H1 (cell line): ENCODE measurements at regions not wholly inside any gene's neighbourhood (a gene's known extent, or its start where the extent isn't known, plus 50 kb on each side); places are given as distances from the start of the nearest gene placed in this dataset.

Experiments used
- CTCF ChIA-PET: fragments of 300-600 bp; sonication (Branson Sonifier 250); formaldehyde crosslinking; loops from one replicate; lab custom pipeline; 2021; ENCODE audit not compliant: partially characterized antibody; lab: Charles Lee
- POLR2A ChIA-PET: fragments of 300-600 bp; sonication (Branson Sonifier 250); formaldehyde crosslinking; loops from one replicate; lab custom pipeline; 2021; ENCODE audit warnings: inconsistent platforms; ENCODE audit not compliant: partially characterized antibody; lab: Charles Lee
- DNase-seq, 2 experiments: peaks; one replicate each; pipeline versions ENCODE4 v3.0.0 to v3.0.0-alpha.2; 2010 to 2022; ENCODE audit warnings: low spot score in 2 of 2, low read depth in 1 of 2, mixed read lengths in 1 of 2
- FAIRE-seq: peaks from 2 replicates; lab custom pipeline; 2011; peaks lifted over from hg19 to GRCh38; lab: Jason Lieb, UNC
- H2AFZ ChIP-seq: 2 replicates; pipeline ENCODE4 v1.8.1; 2012; ENCODE audit warnings: low read length, inconsistent platforms
- H2AK5ac ChIP-seq: 2 replicates; pipeline ENCODE4 v1.6.1; 2013; ENCODE audit warnings: low read depth, low read length
- H2BK120ac ChIP-seq: replicated peaks from 2 replicates; pipeline ENCODE3; 2013; ENCODE audit warnings: low read depth, low read length, inconsistent platforms
- H2BK12ac ChIP-seq: 2 replicates; pipeline ENCODE4 v1.6.1; 2013; ENCODE audit warnings: low read depth, low read length
- H2BK15ac ChIP-seq: 2 replicates; pipeline ENCODE4 v1.6.1; 2013; ENCODE audit warnings: low read length
- H2BK20ac ChIP-seq: 2 replicates; pipeline ENCODE4 v1.6.1; 2013; ENCODE audit warnings: low read length
- H2BK5ac ChIP-seq: 2 replicates; pipeline ENCODE4 v1.6.1; 2013; ENCODE audit warnings: low read depth, low read length
- H3K14ac ChIP-seq: 2 replicates; pipeline ENCODE4 v1.6.1; 2013; ENCODE audit warnings: inconsistent platforms; ENCODE audit not compliant: insufficient read length
- H3K18ac ChIP-seq: 2 replicates; pipeline ENCODE4 v1.6.1; 2013; ENCODE audit warnings: low read length; ENCODE audit errors: extremely low read depth
- H3K23ac ChIP-seq: 2 replicates; pipeline ENCODE4 v1.6.1; 2013; ENCODE audit warnings: inconsistent platforms; ENCODE audit not compliant: insufficient read length
- H3K23me2 ChIP-seq: 2 replicates; pipeline ENCODE4 v1.6.1; 2013; ENCODE audit warnings: low read depth, low read length
- H3K27ac ChIP-seq: 2 replicates; pipeline ENCODE4 v1.6.1; 2011; ENCODE audit warnings: low read depth, low read length, inconsistent platforms
- H3K27me3 ChIP-seq, 4 experiments: replicated peaks in 1 of 4; 1 replicate in 1 of 4; 2 replicates in 3 of 4; pipeline versions ENCODE4 v1.6.1 to v1.8.1; 2011 to 2013; ENCODE audit warnings: low read length in 3 of 4, mild to moderate bottlenecking in 3 of 4, inconsistent platforms in 2 of 4, mixed read lengths in 2 of 4, moderate library complexity in 1 of 4; ENCODE audit not compliant: control insufficient read depth in 3 of 4, insufficient read depth in 3 of 4; ENCODE audit errors: extremely low read depth in 1 of 4
- H3K36me3 ChIP-seq, 4 experiments: 2 replicates each; pipeline versions ENCODE4 v1.6.1 to v1.8.1; 2011 to 2013; ENCODE audit warnings: mild to moderate bottlenecking in 4 of 4, low read length in 3 of 4, moderate library complexity in 2 of 4, control low read depth in 1 of 4, inconsistent platforms in 1 of 4; ENCODE audit not compliant: insufficient read depth in 4 of 4, control insufficient read depth in 2 of 4
- H3K4ac ChIP-seq: replicated peaks from 2 replicates; pipeline ENCODE3; 2013; ENCODE audit warnings: low read length, low read depth, mixed read lengths, inconsistent platforms; ENCODE audit not compliant: insufficient read length
- H3K4me1 ChIP-seq, 4 experiments: replicated peaks in 1 of 4; 1 replicate in 1 of 4; 2 replicates in 3 of 4; pipeline versions ENCODE4 v1.6.1 to v1.8.1; 2011 to 2013; ENCODE audit warnings: low read length in 3 of 4, inconsistent platforms in 2 of 4, mixed read lengths in 1 of 4; ENCODE audit not compliant: insufficient read depth in 4 of 4, control insufficient read depth in 3 of 4
- H3K4me2 ChIP-seq, 2 experiments: 2 replicates each; pipeline versions ENCODE4 v1.6.1 to v1.8.1; 2011 to 2013; ENCODE audit warnings: low read depth in 2 of 2, low read length in 2 of 2, control low read depth in 1 of 2, inconsistent platforms in 1 of 2, mild to moderate bottlenecking in 1 of 2; ENCODE audit not compliant: insufficient read depth in 1 of 2
- H3K4me3 ChIP-seq, 4 experiments: fragments of 200-600, 300-600 bp in 1 of 4; sonication (generic), shearing (Covaris generic), sonication (Bioruptor Twin) in 1 of 4; 2 replicates each; pipeline versions ENCODE4 v1.5.1 to v1.8.1; 2011 to 2016; ENCODE audit warnings: low read length in 4 of 4, low read depth in 3 of 4, control low read depth in 2 of 4, inconsistent platforms in 2 of 4, mild to moderate bottlenecking in 2 of 4, mixed read lengths in 1 of 4, moderate library complexity in 1 of 4; ENCODE audit not compliant: insufficient read depth in 2 of 4; ENCODE audit errors: extremely low read depth in 1 of 4
- H3K56ac ChIP-seq: replicated peaks from 2 replicates; pipeline ENCODE3; 2013; ENCODE audit warnings: low read depth, mild to moderate bottlenecking, mixed read lengths, low read length, inconsistent platforms; ENCODE audit not compliant: insufficient read length
- H3K79me1 ChIP-seq: 2 replicates; pipeline ENCODE4 v1.6.1; 2013; ENCODE audit warnings: low read depth, low read length, control low read depth
- H3K79me2 ChIP-seq, 2 experiments: 2 replicates each; pipeline versions ENCODE4 v1.6.1 to v1.8.1; 2012 to 2013; ENCODE audit warnings: low read length in 2 of 2, mild to moderate bottlenecking in 2 of 2, inconsistent platforms in 1 of 2; ENCODE audit not compliant: insufficient read depth in 2 of 2, control insufficient read depth in 1 of 2
- H3K9ac ChIP-seq, 4 experiments: replicated peaks in 1 of 4; 1 replicate in 1 of 4; 2 replicates in 3 of 4; pipeline versions ENCODE4 v1.6.1 to v1.8.1; 2011 to 2013; ENCODE audit warnings: low read depth in 3 of 4, low read length in 3 of 4, control low read depth in 2 of 4, mild to moderate bottlenecking in 2 of 4, moderate library complexity in 2 of 4, inconsistent platforms in 1 of 4; ENCODE audit errors: extremely low read depth in 1 of 4
- H3K9me3 ChIP-seq, 2 experiments: 2 replicates each; pipeline versions ENCODE4 v1.6.1 to v1.8.1; 2012 to 2013; ENCODE audit warnings: mild to moderate bottlenecking in 2 of 2, moderate library complexity in 2 of 2, control low read depth in 1 of 2, inconsistent platforms in 1 of 2, low read depth in 1 of 2, low read length in 1 of 2, mixed read lengths in 1 of 2; ENCODE audit not compliant: insufficient read depth in 2 of 2
- H4K20me1 ChIP-seq, 2 experiments: replicated peaks in 1 of 2; 2 replicates each; pipeline versions ENCODE3 to v1.8.1; 2011 to 2013; ENCODE audit warnings: inconsistent platforms in 2 of 2, low read length in 2 of 2, mild to moderate bottlenecking in 1 of 2; ENCODE audit not compliant: insufficient read depth in 2 of 2, control insufficient read depth in 1 of 2
- H4K5ac ChIP-seq: 2 replicates; pipeline ENCODE4 v1.6.1; 2013; ENCODE audit warnings: low read length, low read depth, mixed read lengths, inconsistent platforms; ENCODE audit not compliant: insufficient read length
- H4K8ac ChIP-seq: 2 replicates; pipeline ENCODE4 v1.8.0; 2013; ENCODE audit warnings: mild to moderate bottlenecking, moderate library complexity, low read length, inconsistent platforms; ENCODE audit not compliant: insufficient read depth; ENCODE audit errors: extremely low read depth
- H4K91ac ChIP-seq: replicated peaks from 2 replicates; pipeline ENCODE3; 2013; ENCODE audit warnings: low read length, mixed read lengths, inconsistent platforms; ENCODE audit not compliant: insufficient read length
- BRCA1 ChIP-seq: IDR thresholded peaks from 2 replicates; pipeline ENCODE4 v1.6.1; 2012; ENCODE audit warnings: low read depth, low read length, improper control_type of control experiment
- RAD21 ChIP-seq, 2 experiments: IDR thresholded peaks in 1 of 2; conservative IDR thresholded peaks in 1 of 2; 2 replicates each; pipeline ENCODE4 v1.6.1; 2011; ENCODE audit warnings: low read depth in 2 of 2, low read length in 2 of 2, improper control_type of control experiment in 1 of 2, inconsistent platforms in 1 of 2, mild to moderate bottlenecking in 1 of 2, moderate library complexity in 1 of 2
- TBP ChIP-seq: IDR thresholded peaks from 2 replicates; pipeline ENCODE4 v1.6.1; 2011; ENCODE audit warnings: low read depth, low read length, improper control_type of control experiment
- YY1 ChIP-seq: IDR thresholded peaks from 2 replicates; pipeline ENCODE4 v1.6.1; 2011; ENCODE audit warnings: low read depth, mild to moderate bottlenecking, low read length
- WGBS, 2 experiments: shearing (Covaris generic) in 1 of 2; methylation state at CpG; one replicate each; pipeline versions ENCODE4 v1.1.6 to v1.1.7; 2013 to 2015; ENCODE audit warnings: low lambda C conversion rate in 2 of 2, mixed read lengths in 2 of 2, inconsistent platforms in 1 of 2, low coverage in 1 of 2, missing lambda C conversion rate in 1 of 2; ENCODE audit not compliant: insufficient replicate concordance in 2 of 2, insufficient coverage in 1 of 2, insufficient read length in 1 of 2; ENCODE audit errors: extremely low coverage in 1 of 2, missing lambda C conversion rate in 1 of 2; 5-methylcytosine and 5-hydroxymethylcytosine counted together
- TF ChIP-seq, protein P1 (sequence below), 3 experiments: IDR thresholded peaks; 1 replicate in 2 of 3; 2 replicates in 1 of 3; pipeline versions ENCODE4 v1.5.1 to v1.6.1; 2011; ENCODE audit warnings: low read length in 3 of 3, mild to moderate bottlenecking in 3 of 3, inconsistent platforms in 2 of 3, low read depth in 1 of 3, moderate library complexity in 1 of 3; ENCODE audit not compliant: insufficient read depth in 1 of 3; ENCODE audit errors: control extremely low read depth in 1 of 3

DNA sequence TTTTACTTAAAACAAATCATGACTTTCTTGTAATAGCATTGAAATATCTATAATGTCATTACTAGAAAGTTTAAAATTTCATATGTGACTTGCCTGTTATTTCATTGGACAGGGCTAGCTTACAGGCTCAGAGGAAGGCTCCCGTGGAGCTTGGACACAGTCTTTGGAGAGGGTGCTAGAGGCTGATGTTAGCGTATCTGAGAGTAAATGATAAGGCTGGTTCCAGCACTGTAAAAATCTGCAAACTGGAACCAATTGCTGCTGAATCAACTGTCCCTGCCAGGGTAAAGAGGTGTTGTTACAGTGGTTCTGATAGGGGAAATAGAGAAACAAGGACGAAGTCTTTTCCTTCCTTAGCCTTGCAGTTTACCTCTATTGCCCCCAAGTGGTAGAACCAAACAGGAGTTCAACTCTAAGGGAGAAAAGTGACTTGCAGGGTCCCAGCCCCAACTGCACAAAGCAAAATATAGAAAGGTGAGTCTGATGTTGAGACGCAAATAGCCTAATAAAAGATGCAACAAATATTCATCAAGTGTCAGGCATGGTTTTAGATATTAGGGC, 901.7 kb downstream of the DIAPH3 start:
- no peak overlapping the region for H3K14ac ChIP-seq
- DNase-seq = peak in 1 of 2 experiments; percentile 49

More for the DNA sequence above, 901.7 kb downstream of the DIAPH3 start:
- no peak overlapping the region for H4K91ac ChIP-seq
- no peaks in the 10 kb centered on the region for H3K9me3 ChIP-seq
- CTCF ChIA-PET = interaction anchor here (0.6 to 3.4 kb wide), 13 partner anchors 9 to 1098 kb away, joined by 3 to 21 read pairs (median 4); no protein-coding TSS in a partner anchor
- no peak overlapping the region for H2BK5ac ChIP-seq
- H3K56ac ChIP-seq = no peak overlapping the region
- H3K79me2 ChIP-seq = no peaks in the 10 kb centered on the region
- TF ChIP-seq YY1 (no peak), BRCA1 (no peak), TBP (no peak), RAD21 (IDR thresholded peaks at IDR 0.05 in 1 of 2, conservative IDR thresholded peaks at IDR 0.05 in 1 of 2; ENCODE audit: low read depth in 2 of 2, low read length in 2 of 2) (peak; percentile 79 to 87)
- TF ChIP-seq, protein P1, sequence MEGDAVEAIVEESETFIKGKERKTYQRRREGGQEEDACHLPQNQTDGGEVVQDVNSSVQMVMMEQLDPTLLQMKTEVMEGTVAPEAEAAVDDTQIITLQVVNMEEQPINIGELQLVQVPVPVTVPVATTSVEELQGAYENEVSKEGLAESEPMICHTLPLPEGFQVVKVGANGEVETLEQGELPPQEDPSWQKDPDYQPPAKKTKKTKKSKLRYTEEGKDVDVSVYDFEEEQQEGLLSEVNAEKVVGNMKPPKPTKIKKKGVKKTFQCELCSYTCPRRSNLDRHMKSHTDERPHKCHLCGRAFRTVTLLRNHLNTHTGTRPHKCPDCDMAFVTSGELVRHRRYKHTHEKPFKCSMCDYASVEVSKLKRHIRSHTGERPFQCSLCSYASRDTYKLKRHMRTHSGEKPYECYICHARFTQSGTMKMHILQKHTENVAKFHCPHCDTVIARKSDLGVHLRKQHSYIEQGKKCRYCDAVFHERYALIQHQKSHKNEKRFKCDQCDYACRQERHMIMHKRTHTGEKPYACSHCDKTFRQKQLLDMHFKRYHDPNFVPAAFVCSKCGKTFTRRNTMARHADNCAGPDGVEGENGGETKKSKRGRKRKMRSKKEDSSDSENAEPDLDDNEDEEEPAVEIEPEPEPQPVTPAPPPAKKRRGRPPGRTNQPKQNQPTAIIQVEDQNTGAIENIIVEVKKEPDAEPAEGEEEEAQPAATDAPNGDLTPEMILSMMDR (IDR thresholded peaks at IDR 0.05; ENCODE audit: control extremely low read depth in 1 of 3, insufficient read depth in 1 of 3, low read depth in 1 of 3, low read length in 3 of 3) = peak in 2 of 3 experiments; percentile 63 to 78; a peak in 3 of 4 replicates
- TF ChIP-seq, all 59 proteins: peak for 2
- Histone ChIP-seq H2AFZ (no peak overlapping the region), H3K23ac (no peak overlapping the region), H3K4me1 (peaks cover 2 to 10% (median 8%) of the 10 kb centered on the region in 4 experiments; a peak in 4 of 7 replicates), H3K4me3 (no peak overlapping the region), H4K8ac (no peak overlapping the region), H4K20me1 (no peaks in the 10 kb centered on the region), H3K4ac (no peak overlapping the region), H3K18ac (no peak overlapping the region), H4K5ac (no peak overlapping the region), H2BK20ac (no peak overlapping the region), H3K4me2 (no peak overlapping the region), H2BK120ac (no peak overlapping the region), H2AK5ac (no peak overlapping the region), H3K9ac (no peak overlapping the region), H3K27me3 (no peaks in the 10 kb centered on the region), H3K79me1 (no peaks in the 10 kb centered on the region), H3K23me2 (no peaks in the 10 kb centered on the region), H2BK15ac (no peak overlapping the region), H3K27ac (no peak overlapping the region), H3K36me3 (no peaks in the 10 kb centered on the region), H2BK12ac (no peak overlapping the region)
- POLR2A ChIA-PET = no interaction called here
- 64% methylated on average over 4 of the region's 4 CpGs; no CpG with 5 or more reads in 1 of the 2 experiments for WGBS, 2 experiments
- FAIRE-seq = peak; percentile 88
